ENCODE measurements at regions not wholly inside any gene's neighbourhood (a gene's known extent, or its start where the extent isn't known, plus 50 kb on each side); places are given as distances from the start of the nearest gene placed in this dataset.

GRCh38 chr20:21601799-21602198 lies 87.9 kb upstream of the NKX2-2 start:
- H3K4me3 ChIP-seq (ENCODE audit: low read length): no peak overlapping the region
- no peaks in the 10 kb centered on the region for H3K79me2 ChIP-seq (ENCODE audit: low read length)
- no peaks in the 10 kb centered on the region for H3K9me2 ChIP-seq (replicated peaks; ENCODE audit: low read length)
- CTCF ChIA-PET: no interaction called here
- H3K27ac ChIP-seq (ENCODE audit: low read length): no peak overlapping the region
- intact Hi-C loops (cut with micrococcal nuclease): no loop called here
- H3K4me1 ChIP-seq (ENCODE audit: insufficient read depth, low read length): no peaks in the 10 kb centered on the region
- POLR2A ChIA-PET (ENCODE audit: unreplicated experiment): no interaction called here
- no peaks in the 10 kb centered on the region for H4K20me1 ChIP-seq (ENCODE audit: low read length)
- H2AFZ ChIP-seq (ENCODE audit: low read length): no peak overlapping the region
- TF ChIP-seq CTCF (conservative IDR thresholded peaks at IDR 0.05; ENCODE audit: low read depth, low read length) (no peak), EZH2phosphoT487 (IDR thresholded peaks at IDR 0.05; ENCODE audit: borderline replicate concordance, low read length) (no peak), EZH2 (IDR thresholded peaks at IDR 0.05; ENCODE audit: low read length, unreplicated experiment) (no peak)
- H3K9me3 ChIP-seq (ENCODE audit: low read length): peaks cover 13% of the 10 kb centered on the region; the same call in 1 of the 2 replicates
- DNase-seq (no peak), ATAC-seq (no peak)
- peaks cover 4% of the 10 kb centered on the region; the same call in 1 of the 2 replicates for H3K27me3 ChIP-seq (ENCODE audit: low read length)
- no TSS peak for BruUV-seq (replicated peaks)
- no peaks in the 10 kb centered on the region for H3F3A ChIP-seq (ENCODE audit: low read length, unreplicated experiment)
- H3K36me3 ChIP-seq (ENCODE audit: low read depth, low read length): no peaks in the 10 kb centered on the region
- no peak overlapping the region for H3K4me2 ChIP-seq (ENCODE audit: low read length)
- no peak overlapping the region for H3K9ac ChIP-seq (ENCODE audit: low read length)

- Histone ChIP-seq H3K4me3 (ENCODE audit: low read length) (no peak overlapping the region), H3K9ac (ENCODE audit: low read length) (no peak overlapping the region), H3K9me2 (replicated peaks; ENCODE audit: low read length) (no peaks in the 10 kb centered on the region), H3K9me3 (ENCODE audit: low read length) (no peaks in the 10 kb centered on the region), H3K36me3 (ENCODE audit: low read depth, low read length) (no peaks in the 10 kb centered on the region), H2AFZ (ENCODE audit: low read length) (no peak overlapping the region), H3K4me2 (ENCODE audit: low read length) (no peak overlapping the region), H3F3A (ENCODE audit: low read length, unreplicated experiment) (no peaks in the 10 kb centered on the region), H3K27me3 (ENCODE audit: low read length) (peaks cover 70% of the 10 kb centered on the region), H3K27ac (ENCODE audit: low read length) (no peak overlapping the region), H4K20me1 (ENCODE audit: low read length) (no peaks in the 10 kb centered on the region), H3K4me1 (ENCODE audit: insufficient read depth, low read length) (no peaks in the 10 kb centered on the region), H3K79me2 (ENCODE audit: low read length) (no peaks in the 10 kb centered on the region)
- BruUV-seq (replicated peaks): no TSS peak
- DNase-seq (no peak), ATAC-seq (no peak)
- intact Hi-C loops (cut with micrococcal nuclease): no loop called here
- ChIA-PET CTCF (no interaction called here), POLR2A (ENCODE audit: unreplicated experiment) (no interaction called here)
- no peak for TF ChIP-seq EZH2 (IDR thresholded peaks at IDR 0.05; ENCODE audit: low read length, unreplicated experiment)
- TF ChIP-seq CTCF (conservative IDR thresholded peaks at IDR 0.05; ENCODE audit: low read depth, low read length): no peak
- no peak for TF ChIP-seq EZH2phosphoT487 (IDR thresholded peaks at IDR 0.05; ENCODE audit: borderline replicate concordance, low read length)
Measured at GRCh38 chr20:21586682-21587081, 72.8 kb upstream of the NKX2-2 start.

GRCh38 chr20:21583486-21584168 lies 69.8 kb upstream of the NKX2-2 start:
- H3K27ac ChIP-seq (ENCODE audit: low read length): no peak overlapping the region
- POLR2A ChIA-PET (ENCODE audit: unreplicated experiment): no interaction called here
- H3K9me2 ChIP-seq (replicated peaks; ENCODE audit: low read length): no peaks in the 10 kb centered on the region
- no peak for DNase-seq
- 0 out of 2 replicates have a peak, but pooled peaks cover 4% of the 10 kb centered on the region for H4K20me1 ChIP-seq (ENCODE audit: low read length)
- no peaks in the 10 kb centered on the region for H3K79me2 ChIP-seq (ENCODE audit: low read length)
- no peak overlapping the region for H3K4me2 ChIP-seq (ENCODE audit: low read length)
- no peak overlapping the region for H3K9ac ChIP-seq (ENCODE audit: low read length)
- H3K9me3 ChIP-seq (ENCODE audit: low read length): no peaks in the 10 kb centered on the region
- H2AFZ ChIP-seq (ENCODE audit: low read length): no peak overlapping the region
- TF ChIP-seq EZH2phosphoT487 (IDR thresholded peaks at IDR 0.05; ENCODE audit: borderline replicate concordance, low read length) (no peak), EZH2 (IDR thresholded peaks at IDR 0.05; ENCODE audit: low read length, unreplicated experiment) (no peak), CTCF (conservative IDR thresholded peaks at IDR 0.05; ENCODE audit: low read depth, low read length) (no peak)
- H3F3A ChIP-seq (ENCODE audit: low read length, unreplicated experiment): no peaks in the 10 kb centered on the region
- no peaks in the 10 kb centered on the region for H3K4me1 ChIP-seq (ENCODE audit: insufficient read depth, low read length)
- H3K4me3 ChIP-seq (ENCODE audit: low read length): no peak overlapping the region
- H3K36me3 ChIP-seq (ENCODE audit: low read depth, low read length): no peaks in the 10 kb centered on the region
- intact Hi-C loops (cut with micrococcal nuclease): no loop called here
- H3K27me3 ChIP-seq (ENCODE audit: low read length): peaks cover 79% of the 10 kb centered on the region
- ATAC-seq: no peak
- CTCF ChIA-PET: no interaction called here
- no TSS peak for BruUV-seq (replicated peaks)
